ENCODE measurements at regions not wholly inside any gene's neighbourhood (a gene's known extent, or its start where the extent isn't known, plus 50 kb on each side); places are given as distances from the start of the nearest gene placed in this dataset.

DNA sequence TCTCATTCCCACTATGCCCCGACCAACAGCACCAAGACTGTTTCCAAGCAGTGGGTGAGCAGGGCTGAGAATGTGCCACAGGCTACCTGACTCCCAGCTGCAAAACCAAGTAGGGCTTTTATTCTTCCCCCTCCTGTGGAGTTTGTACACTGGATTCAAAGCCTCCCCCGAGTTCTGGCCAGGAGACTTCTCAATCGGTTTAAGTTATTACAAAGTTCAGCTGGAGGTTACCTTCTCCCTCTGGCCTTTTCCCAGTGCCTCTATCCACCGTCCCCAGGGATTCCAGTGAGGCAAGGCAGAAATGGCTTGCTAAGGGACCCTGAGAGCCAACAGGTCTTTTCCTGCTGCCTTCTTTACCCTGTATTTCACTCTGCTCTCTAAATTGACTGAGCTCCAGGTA, 217.0 kb downstream of the ADGRG6 start:
- no peaks in the 10 kb centered on the region for H3K36me3 ChIP-seq
- ATAC-seq (ENCODE audit: low FRiP score in 2 of 2) = no peak
- TF ChIP-seq POLR2AphosphoS5 (IDR thresholded peaks at IDR 0.05) (no peak), POLR2A (IDR thresholded peaks at IDR 0.05) (no peak), EP300 (IDR thresholded peaks at IDR 0.05) (no peak)
- TF ChIP-seq, protein P1, sequence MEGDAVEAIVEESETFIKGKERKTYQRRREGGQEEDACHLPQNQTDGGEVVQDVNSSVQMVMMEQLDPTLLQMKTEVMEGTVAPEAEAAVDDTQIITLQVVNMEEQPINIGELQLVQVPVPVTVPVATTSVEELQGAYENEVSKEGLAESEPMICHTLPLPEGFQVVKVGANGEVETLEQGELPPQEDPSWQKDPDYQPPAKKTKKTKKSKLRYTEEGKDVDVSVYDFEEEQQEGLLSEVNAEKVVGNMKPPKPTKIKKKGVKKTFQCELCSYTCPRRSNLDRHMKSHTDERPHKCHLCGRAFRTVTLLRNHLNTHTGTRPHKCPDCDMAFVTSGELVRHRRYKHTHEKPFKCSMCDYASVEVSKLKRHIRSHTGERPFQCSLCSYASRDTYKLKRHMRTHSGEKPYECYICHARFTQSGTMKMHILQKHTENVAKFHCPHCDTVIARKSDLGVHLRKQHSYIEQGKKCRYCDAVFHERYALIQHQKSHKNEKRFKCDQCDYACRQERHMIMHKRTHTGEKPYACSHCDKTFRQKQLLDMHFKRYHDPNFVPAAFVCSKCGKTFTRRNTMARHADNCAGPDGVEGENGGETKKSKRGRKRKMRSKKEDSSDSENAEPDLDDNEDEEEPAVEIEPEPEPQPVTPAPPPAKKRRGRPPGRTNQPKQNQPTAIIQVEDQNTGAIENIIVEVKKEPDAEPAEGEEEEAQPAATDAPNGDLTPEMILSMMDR (IDR thresholded peaks at IDR 0.05) = no peak
- no peaks in the 10 kb centered on the region for H3K9me3 ChIP-seq
- H3K4me1 ChIP-seq = peaks cover 0 to 8% (median under 1%) of the 10 kb centered on the region in 4 donors
- H3K4me3 ChIP-seq = no peak overlapping the region
- WGBS, 2 donors = 71 to 75% methylated on average over 4 of the region's 4 CpGs
- DNase-seq = no peak
- no peak overlapping the region for H3K27ac ChIP-seq
- no peaks in the 10 kb centered on the region for H3K27me3 ChIP-seq

DNA sequence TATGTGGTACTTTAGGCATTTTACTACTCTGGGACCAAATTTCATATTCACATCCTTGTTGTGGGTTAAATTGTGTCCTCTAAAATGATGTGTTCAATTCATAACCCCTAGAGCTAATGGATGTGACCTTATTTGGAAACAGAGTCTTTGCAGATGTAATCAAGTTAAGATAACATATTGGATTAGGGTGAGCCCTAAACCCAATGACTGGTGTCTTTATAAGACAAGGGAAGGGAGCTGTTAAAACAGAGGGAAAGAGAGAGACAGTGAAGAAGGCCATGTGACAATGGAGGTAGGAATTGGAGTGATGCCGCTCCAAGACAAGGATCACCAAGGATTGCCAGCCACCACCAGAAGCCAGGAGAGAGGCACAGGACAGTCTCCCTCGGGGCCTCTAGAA, 220.0 kb downstream of the ADGRG6 start:
- H3K4me3 ChIP-seq = no peak overlapping the region
- no peaks in the 10 kb centered on the region for H3K27me3 ChIP-seq
- DNase-seq = no peak
- no peak for ATAC-seq (ENCODE audit: low FRiP score in 2 of 2)
- H3K9me3 ChIP-seq = no peaks in the 10 kb centered on the region
- TF ChIP-seq, protein P1 (IDR thresholded peaks at IDR 0.05) = no peak
- TF ChIP-seq POLR2A (IDR thresholded peaks at IDR 0.05) (no peak), EP300 (IDR thresholded peaks at IDR 0.05) (no peak), POLR2AphosphoS5 (IDR thresholded peaks at IDR 0.05) (no peak)
- no peaks in the 10 kb centered on the region for H3K36me3 ChIP-seq
- H3K27ac ChIP-seq = no peak overlapping the region
- peaks cover 0 to 10% (median 2%) of the 10 kb centered on the region in 4 donors for H3K4me1 ChIP-seq
- WGBS, 2 donors = 72 to 78% methylated on average over 2 of the region's 2 CpGs

DNA sequence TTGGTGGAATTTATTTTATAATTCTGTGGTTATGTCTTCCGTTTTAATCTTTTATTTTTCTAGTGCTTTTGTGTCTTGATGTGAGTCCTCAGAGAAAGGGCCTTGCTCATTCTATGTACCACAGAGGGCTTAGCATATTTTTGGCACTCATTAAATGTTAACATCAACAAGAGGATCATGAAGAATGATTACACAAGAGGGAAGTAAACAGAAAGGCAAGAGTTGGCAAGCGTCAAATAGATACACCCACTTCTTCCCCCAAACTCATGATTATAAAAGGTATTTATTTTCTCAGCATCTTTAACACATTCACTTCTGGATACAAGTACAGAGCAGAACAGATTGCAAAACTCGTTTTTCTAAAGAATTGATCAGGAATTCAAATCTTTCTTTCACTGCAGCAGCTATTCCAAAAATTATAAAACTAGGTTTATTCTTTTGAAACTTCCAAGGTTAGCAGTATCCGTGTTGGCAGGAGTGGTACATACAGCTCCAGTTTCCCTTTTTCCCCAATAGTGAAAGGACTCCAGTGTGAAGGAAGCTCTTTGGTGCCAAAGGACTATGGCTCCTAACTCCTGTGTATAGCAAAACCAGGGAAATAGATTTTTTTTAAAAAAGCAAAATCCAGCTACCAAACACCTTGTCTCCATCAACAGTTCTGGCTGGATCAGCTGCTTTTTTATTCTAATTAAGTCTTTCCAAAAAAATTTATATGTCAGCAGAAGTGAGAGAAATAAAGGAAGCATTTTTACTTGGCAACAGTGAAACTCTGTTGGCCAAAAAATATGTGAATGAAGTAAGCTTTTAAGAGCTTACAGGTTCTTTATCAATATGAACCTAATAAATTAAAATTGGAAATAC, 221.9 kb downstream of the ADGRG6 start:
- DNase-seq (no peak), ATAC-seq (ENCODE audit: low FRiP score in 2 of 2) (peak in 1 of 2 donors; percentile 32)
- H3K27ac ChIP-seq = no peak overlapping the region
- peaks cover 0 to 10% (median 2%) of the 10 kb centered on the region in 4 donors for H3K4me1 ChIP-seq
- no peak for TF ChIP-seq POLR2AphosphoS5 (IDR thresholded peaks at IDR 0.05)
- TF ChIP-seq, protein P1 (IDR thresholded peaks at IDR 0.05) = no peak
- TF ChIP-seq POLR2A (IDR thresholded peaks at IDR 0.05) = no peak
- no peak for TF ChIP-seq EP300 (IDR thresholded peaks at IDR 0.05)
- WGBS, 2 donors = 26 to 35% methylated on average over 4 of the region's 4 CpGs
- H3K4me3 ChIP-seq = no peak overlapping the region
- no peaks in the 10 kb centered on the region for H3K27me3 ChIP-seq
- no peaks in the 10 kb centered on the region for H3K36me3 ChIP-seq
- H3K9me3 ChIP-seq = no peaks in the 10 kb centered on the region

DNA sequence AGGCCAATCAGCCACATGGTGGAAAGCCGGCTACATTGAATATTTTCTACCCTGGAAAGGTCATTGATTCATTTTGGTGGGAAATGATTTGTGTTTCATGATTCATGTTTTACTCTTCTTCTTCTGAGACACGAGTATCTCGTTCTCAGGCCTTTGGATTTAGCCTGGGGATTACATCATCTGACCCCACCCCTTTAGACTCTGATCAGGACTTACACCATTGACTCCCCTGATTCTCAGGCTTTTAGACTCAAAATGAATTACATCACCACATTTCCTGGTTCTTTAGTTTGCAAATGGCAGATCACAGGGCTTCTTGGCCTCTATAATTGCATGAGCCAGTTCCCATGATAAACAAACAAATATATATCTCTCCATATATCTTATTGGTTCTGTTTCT, 228.8 kb downstream of the ADGRG6 start:
- Histone ChIP-seq H3K27ac (no peak overlapping the region), H3K27me3 (no peaks in the 10 kb centered on the region), H3K9me3 (peaks cover 0 to 16% (median 7%) of the 10 kb centered on the region in 4 donors), H3K4me1 (no peaks in the 10 kb centered on the region), H3K4me3 (no peak overlapping the region), H3K36me3 (no peaks in the 10 kb centered on the region)
- TF ChIP-seq EP300 (IDR thresholded peaks at IDR 0.05) (no peak), POLR2AphosphoS5 (IDR thresholded peaks at IDR 0.05) (no peak), POLR2A (IDR thresholded peaks at IDR 0.05) (no peak)
- TF ChIP-seq, protein P1 (IDR thresholded peaks at IDR 0.05) = no peak
- DNase-seq (no peak), ATAC-seq (ENCODE audit: low FRiP score in 2 of 2) (peak in 1 of 2 donors; percentile 63)
- 75 to 83% methylated on average over 3 of the region's 3 CpGs for whole genome bisulfite sequencing, 2 donors
